Uterus (tissue), 2 donors: ENCODE measurements at regions not wholly inside any gene's neighbourhood (a gene's known extent, or its start where the extent isn't known, plus 50 kb on each side); places are given as distances from the start of the nearest gene placed in this dataset.

Experiments used
- POLR2A ChIP-seq, 2 donors: fragments of 450-650 bp; IDR thresholded peaks; one replicate each; pipeline ENCODE4 v1.6.1; 2016; ENCODE audit warnings: antibody characterized with exemption in 2 of 2, mild to moderate bottlenecking in 1 of 2, moderate library complexity in 1 of 2
- TF ChIP-seq, protein P1 (sequence below), 4 experiments: fragments of 200-600 bp in 2 of 4; fragments of 450-650 bp in 2 of 4; sonication (generic) in 2 of 4; IDR thresholded peaks; one replicate each; pipeline ENCODE4 v1.5.1; 2016 to 2019; ENCODE audit warnings: antibody characterized with exemption in 4 of 4, mild to moderate bottlenecking in 2 of 4, moderate library complexity in 1 of 4

DNA sequence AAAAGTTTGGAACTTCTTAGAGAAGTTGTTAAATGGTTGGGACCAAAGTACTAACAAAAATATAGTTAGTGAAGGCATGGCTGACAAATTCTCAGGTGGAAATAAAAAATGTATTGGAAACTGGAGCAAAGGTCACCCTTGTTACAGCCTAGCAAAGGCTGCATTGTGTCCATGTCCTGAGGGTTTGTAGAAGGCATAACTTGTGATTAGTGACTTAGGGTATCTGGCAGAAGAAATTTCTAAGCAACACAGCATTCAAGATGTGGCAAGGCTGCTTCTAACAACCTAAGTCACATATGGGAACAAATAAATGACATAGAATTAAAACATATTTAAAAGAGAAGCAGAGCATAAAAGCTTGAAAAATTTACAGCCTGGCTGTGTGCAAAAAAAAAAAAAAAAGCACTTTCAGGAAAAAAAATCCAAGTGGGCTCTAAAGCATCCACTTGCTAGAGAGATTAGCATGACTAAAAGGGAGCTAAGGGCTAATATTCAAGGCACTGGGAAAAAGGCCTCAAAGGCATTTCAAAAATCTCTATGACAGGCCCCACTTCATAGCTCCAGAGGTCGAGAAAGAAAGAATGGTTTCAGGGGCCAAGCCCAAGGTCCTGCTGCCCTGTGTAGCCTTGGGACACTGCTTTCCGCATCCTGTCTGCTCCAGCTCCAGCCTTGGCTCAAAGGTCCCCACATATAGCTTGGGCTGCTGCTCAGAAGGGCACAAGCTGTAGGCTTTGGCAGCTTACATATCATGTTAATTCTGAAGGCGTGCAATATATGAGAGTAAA, 453.2 kb upstream of the PTCHD4 start:
- TF ChIP-seq, protein P1, sequence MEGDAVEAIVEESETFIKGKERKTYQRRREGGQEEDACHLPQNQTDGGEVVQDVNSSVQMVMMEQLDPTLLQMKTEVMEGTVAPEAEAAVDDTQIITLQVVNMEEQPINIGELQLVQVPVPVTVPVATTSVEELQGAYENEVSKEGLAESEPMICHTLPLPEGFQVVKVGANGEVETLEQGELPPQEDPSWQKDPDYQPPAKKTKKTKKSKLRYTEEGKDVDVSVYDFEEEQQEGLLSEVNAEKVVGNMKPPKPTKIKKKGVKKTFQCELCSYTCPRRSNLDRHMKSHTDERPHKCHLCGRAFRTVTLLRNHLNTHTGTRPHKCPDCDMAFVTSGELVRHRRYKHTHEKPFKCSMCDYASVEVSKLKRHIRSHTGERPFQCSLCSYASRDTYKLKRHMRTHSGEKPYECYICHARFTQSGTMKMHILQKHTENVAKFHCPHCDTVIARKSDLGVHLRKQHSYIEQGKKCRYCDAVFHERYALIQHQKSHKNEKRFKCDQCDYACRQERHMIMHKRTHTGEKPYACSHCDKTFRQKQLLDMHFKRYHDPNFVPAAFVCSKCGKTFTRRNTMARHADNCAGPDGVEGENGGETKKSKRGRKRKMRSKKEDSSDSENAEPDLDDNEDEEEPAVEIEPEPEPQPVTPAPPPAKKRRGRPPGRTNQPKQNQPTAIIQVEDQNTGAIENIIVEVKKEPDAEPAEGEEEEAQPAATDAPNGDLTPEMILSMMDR (IDR thresholded peaks at IDR 0.05): no peak
- no peak for TF ChIP-seq POLR2A (IDR thresholded peaks at IDR 0.05)
